ENCODE measurements at regions not wholly inside any gene's neighbourhood (a gene's known extent, or its start where the extent isn't known, plus 50 kb on each side); places are given as distances from the start of the nearest gene placed in this dataset.

DNA sequence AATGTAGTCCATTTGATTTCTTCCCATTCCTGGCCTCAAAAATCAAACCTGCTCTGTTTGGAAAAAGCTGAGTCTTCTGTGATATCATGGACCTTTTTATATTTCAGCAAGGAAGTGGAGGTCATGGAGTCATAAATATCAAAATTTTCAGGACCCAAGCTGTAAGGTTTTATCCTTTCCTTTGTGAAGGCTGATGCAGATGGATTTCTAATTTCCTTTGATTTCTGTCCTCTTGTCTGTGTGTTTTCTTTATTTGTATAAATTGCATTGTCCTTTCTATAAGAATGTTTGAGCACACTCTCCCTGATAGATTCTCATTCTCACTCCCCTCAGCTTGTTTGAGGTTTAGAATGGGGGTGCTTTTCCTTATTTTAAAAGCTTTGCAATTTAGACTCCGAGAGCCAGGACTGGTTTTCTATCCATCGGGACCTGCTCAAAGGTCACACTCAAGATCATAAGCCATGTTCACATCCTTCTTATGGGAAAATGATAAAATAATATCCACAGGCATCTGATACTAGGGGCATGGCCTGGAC, 127.4 kb upstream of the TMEM161B start:
- no peaks in the 10 kb centered on the region for H3K4me1 ChIP-seq
- H3K27me3 ChIP-seq (ENCODE audit: insufficient read depth in 3 of 3, low read length in 2 of 3) = no peaks in the 10 kb centered on the region
- no peak for DNase-seq
- TF ChIP-seq, protein P1, sequence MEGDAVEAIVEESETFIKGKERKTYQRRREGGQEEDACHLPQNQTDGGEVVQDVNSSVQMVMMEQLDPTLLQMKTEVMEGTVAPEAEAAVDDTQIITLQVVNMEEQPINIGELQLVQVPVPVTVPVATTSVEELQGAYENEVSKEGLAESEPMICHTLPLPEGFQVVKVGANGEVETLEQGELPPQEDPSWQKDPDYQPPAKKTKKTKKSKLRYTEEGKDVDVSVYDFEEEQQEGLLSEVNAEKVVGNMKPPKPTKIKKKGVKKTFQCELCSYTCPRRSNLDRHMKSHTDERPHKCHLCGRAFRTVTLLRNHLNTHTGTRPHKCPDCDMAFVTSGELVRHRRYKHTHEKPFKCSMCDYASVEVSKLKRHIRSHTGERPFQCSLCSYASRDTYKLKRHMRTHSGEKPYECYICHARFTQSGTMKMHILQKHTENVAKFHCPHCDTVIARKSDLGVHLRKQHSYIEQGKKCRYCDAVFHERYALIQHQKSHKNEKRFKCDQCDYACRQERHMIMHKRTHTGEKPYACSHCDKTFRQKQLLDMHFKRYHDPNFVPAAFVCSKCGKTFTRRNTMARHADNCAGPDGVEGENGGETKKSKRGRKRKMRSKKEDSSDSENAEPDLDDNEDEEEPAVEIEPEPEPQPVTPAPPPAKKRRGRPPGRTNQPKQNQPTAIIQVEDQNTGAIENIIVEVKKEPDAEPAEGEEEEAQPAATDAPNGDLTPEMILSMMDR (IDR thresholded peaks at IDR 0.05) = no peak
- no peak overlapping the region for H3K4me3 ChIP-seq
- no peak for ATAC-seq
- 81 to 88% (median 81%) methylated on average over 2 of the region's 2 CpGs for WGBS, 3 donors
- intact Hi-C loops (cut with DNase I) = no loop called here
- H3K9me3 ChIP-seq = no peaks in the 10 kb centered on the region
- H3K36me3 ChIP-seq (ENCODE audit: insufficient read depth in 1 of 2, low read depth in 1 of 2) = no peaks in the 10 kb centered on the region
- no peak overlapping the region for H3K27ac ChIP-seq

DNA sequence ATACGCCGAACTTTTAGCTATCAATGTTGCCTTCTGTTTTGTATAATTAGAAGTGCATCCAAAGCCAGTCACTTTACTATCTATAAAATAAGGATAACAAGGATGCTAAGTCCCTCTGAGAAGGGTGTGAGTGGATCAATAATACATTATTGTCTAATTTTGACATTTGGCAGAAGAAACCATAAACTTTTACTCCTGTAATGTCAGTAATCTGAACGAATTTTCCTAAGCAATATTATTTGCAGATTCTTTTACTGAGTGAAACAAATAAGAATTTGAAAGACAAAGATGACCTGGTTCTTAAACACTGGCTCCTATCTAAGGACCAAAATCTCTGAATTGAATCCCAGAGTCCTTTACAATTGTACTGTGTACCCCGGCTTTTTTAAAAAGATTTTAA, 126.6 kb upstream of the TMEM161B start:
- Histone ChIP-seq H3K27me3 (ENCODE audit: insufficient read depth in 3 of 3, low read length in 2 of 3) (no peaks in the 10 kb centered on the region), H3K4me3 (no peak overlapping the region), H3K36me3 (ENCODE audit: insufficient read depth in 1 of 2, low read depth in 1 of 2) (no peaks in the 10 kb centered on the region), H3K27ac (no peak overlapping the region), H3K9me3 (no peaks in the 10 kb centered on the region), H3K4me1 (no peaks in the 10 kb centered on the region)
- 79 to 82% (median 81%) methylated on average over 4 of the region's 4 CpGs for WGBS, 3 donors
- no peak for DNase-seq
- ATAC-seq = no peak
- intact Hi-C loops (cut with DNase I) = no loop called here
- TF ChIP-seq, protein P1 (IDR thresholded peaks at IDR 0.05) = no peak

DNA sequence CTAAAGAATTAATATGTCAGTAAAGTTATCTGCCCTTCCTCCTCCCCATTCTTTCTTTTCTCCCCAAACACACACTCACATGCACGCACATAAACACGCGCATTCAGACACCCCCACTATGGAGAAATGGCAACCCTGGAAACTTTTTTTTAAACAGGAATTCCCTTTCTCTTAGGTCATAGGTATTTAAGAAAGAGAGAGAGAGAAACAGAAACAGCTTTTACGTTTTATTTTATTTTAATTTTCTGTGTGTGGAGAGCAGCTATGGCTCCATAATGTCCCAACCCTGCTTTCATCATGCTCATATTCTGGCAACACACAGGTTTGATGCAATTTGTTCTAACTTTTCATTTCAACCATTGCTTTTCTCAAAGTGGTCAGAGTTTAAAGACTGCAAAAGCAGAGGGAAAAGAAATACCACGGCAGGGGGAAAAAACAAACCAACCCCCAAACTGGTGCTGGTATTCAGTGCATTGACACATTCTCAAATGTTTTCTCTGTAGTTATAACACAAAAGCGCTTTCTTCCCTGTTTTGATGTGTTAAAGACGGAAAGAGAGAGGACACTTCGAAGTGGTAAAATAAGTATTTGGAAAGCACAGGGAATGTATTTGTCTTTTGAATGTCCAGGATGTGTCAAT, 126.0 kb upstream of the TMEM161B start:
- no peaks in the 10 kb centered on the region for H3K36me3 ChIP-seq (ENCODE audit: insufficient read depth in 1 of 2, low read depth in 1 of 2)
- H3K4me3 ChIP-seq = no peak overlapping the region
- no peaks in the 10 kb centered on the region for H3K9me3 ChIP-seq
- DNase-seq (no peak), ATAC-seq (no peak)
- 78 to 80% (median 79%) methylated on average over 8 of the region's 8 CpGs for WGBS, 3 donors
- TF ChIP-seq, protein P1 (IDR thresholded peaks at IDR 0.05) = no peak
- H3K4me1 ChIP-seq = no peaks in the 10 kb centered on the region
- H3K27ac ChIP-seq = no peak overlapping the region
- intact Hi-C loops (cut with DNase I) = no loop called here
- H3K27me3 ChIP-seq (ENCODE audit: insufficient read depth in 3 of 3, low read length in 2 of 3) = no peaks in the 10 kb centered on the region

DNA sequence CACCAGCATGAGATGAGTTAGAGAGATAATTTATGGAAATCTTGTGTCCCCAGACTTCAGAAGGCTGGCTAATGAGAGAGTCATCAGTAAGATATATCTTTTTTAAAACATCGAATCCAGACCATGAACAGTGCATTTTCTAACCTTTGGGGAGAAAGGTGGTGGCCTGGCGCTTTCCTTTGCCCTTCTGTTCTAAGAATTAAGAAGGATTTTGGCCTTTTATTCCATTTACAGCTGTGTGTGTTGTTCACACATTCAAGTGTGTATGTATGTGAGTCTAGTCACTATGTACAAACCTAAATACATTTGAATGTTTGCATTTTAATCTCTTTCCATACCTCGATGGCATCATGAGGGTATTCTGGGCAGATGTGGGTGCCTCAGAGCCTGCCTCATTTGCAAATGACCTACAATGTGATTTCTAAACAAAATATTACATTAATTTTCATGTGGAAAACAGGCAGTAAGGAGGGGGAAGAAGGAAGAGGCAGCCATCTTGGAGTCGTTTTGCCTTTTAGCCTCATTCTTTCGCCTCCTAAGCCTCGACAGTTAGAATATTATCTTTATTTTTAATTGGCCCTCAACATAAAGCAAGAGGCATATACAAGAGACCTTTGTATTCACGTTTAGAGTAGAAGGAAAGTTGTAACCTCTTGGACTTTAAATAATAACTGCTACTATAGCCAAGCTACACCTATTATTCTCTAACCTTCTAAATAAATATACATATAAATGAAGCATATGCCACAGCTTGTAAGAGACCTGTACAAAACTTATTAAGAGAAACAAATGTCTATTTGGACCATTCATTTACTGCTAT, 125.3 kb upstream of the TMEM161B start:
- H3K27me3 ChIP-seq (ENCODE audit: insufficient read depth in 3 of 3, low read length in 2 of 3) = no peaks in the 10 kb centered on the region
- H3K9me3 ChIP-seq = no peaks in the 10 kb centered on the region
- ATAC-seq = no peak
- no peaks in the 10 kb centered on the region for H3K36me3 ChIP-seq (ENCODE audit: insufficient read depth in 1 of 2, low read depth in 1 of 2)
- no peak for DNase-seq
- WGBS, 3 donors = 79 to 83% (median 82%) methylated on average over 7 of the region's 7 CpGs
- H3K27ac ChIP-seq = no peak overlapping the region
- H3K4me1 ChIP-seq = no peaks in the 10 kb centered on the region
- no peak overlapping the region for H3K4me3 ChIP-seq
- TF ChIP-seq, protein P1 (IDR thresholded peaks at IDR 0.05) = no peak
- intact Hi-C loops (cut with DNase I) = no loop called here
